NCI-H1694 treated with DMSO at 0.1 percent for 48 hours (cell line): ENCODE measurements at regions not wholly inside any gene's neighbourhood (a gene's known extent, or its start where the extent isn't known, plus 50 kb on each side); places are given as distances from the start of the nearest gene placed in this dataset.
"Not testable (repeated sequence)": the region's sequence is repeated elsewhere in the genome, so short reads cannot be mapped to it uniquely, and the experiment has no call there.

Source experiments
- DNase-seq: peaks from one replicate; lab custom pipeline; 2025; lab: John Stamatoyannopoulos, UW

GRCh38 chr1:147062956-147063355, 109.3 kb downstream of the PRKAB2 start:
- DNase-seq: no peak

DNA sequence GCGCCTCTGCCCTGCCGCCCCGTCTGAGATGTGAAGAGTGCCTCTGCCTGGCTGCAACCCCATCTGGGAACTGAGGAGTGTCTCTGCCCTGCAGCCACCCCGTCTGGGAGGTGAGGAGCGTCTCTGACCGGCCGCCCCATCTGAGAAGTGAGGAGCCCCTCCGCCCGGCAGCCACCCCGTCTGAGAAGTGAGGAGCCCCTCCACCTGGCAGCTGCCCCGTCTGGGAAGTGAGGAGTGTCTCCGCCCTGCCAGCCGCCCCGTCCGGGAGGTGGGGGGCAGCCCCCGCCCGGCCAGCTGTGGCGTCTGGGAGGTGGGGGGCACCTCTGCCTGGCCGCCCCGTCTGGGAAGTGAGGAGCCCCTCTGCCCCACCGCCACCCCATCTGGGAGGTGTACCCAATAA, 110.4 kb downstream of the PRKAB2 start:
- not testable (repeated sequence) for DNase-seq

DNA sequence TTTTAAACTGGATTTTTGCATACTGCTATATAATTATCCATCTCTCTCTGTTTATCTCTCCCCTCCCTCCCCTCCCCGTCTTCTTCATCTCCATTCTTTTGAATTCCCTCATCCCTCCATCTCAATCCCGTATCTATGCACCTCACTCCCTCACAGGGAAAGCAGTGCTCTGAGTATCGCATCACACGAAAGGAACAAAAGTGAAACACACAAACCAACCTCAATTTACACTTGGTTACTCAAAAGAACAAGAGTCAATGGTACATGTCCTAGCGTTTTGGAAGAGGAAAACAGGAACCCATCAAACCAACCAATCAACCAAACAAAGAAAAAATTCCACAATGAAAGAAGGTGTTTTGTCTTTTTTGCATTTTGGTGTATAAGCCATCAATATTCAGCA, 115.1 kb downstream of the NBPF12 start:
- DNase-seq: no peak

GRCh38 chr1:147052677-147053076, 114.6 kb downstream of the NBPF12 start:
- DNase-seq: no peak

- DNase-seq: no peak
Observed at GRCh38 chr1:147052143-147052542, 114.0 kb downstream of the NBPF12 start.

GRCh38 chr1:147051136-147051535, 113.0 kb downstream of the NBPF12 start:
- DNase-seq: no peak

DNA sequence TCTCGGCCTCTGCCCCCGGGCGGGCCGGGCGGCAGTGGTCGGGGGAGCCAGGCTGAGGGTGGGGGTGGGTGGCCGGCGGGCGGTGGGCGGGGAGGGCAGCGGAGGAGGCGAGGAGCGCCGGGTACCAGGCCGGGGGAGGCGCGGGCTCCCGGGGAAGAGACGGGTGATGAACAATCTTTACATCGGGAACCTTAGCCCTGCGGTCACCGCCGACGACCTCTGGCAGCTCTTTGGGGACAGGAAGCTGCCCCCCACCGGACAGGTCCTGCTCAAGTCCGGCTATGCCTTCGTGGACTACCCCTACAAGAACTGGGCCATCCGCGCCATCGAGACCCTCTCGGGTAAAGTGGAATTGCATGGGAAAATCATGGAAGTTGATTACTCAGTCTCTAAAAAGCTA, 112.5 kb downstream of the NBPF12 start:
- no peak for DNase-seq

DNA sequence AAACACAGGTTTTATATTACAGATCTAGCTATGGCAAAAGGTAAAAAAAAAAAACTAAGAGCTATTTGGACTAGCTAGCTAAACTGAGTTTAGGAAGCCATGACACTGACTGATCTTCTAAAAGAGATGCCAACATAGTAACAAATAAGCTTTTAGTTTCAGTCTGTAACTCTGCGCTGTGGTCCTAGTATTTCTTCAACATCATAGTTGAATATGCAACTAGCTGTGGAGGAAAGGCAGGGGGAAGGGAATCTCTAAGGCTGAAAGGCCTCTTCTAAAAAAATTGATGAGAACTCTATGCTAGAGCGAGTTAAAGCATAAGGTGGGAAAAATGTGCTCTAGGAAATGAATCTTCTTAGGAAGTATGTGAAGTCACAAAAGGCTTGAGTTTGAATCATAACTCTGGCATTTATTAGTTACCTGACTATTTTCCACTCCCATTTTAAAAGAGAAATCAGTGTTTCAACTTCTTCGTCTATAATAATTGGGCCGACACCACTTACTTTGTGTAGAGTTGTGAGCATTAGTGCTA, 108.8 kb downstream of the NBPF12 start:
- not testable (repeated sequence) for DNase-seq

- DNase-seq: no peak
Observed at GRCh38 chr1:147046189-147046862, 108.2 kb downstream of the NBPF12 start.
